ENCODE measurements at regions not wholly inside any gene's neighbourhood (a gene's known extent, or its start where the extent isn't known, plus 50 kb on each side); places are given as distances from the start of the nearest gene placed in this dataset.

GRCh38 chr6:122005661-122006060 lies 393.8 kb upstream of the HSF2 start:
- TF ChIP-seq ATF2 (CRISPR knock-in tag; IDR thresholded peaks at IDR 0.05) = no peak
- no peak for TF ChIP-seq ZNF445 (CRISPR knock-in tag; IDR thresholded peaks at IDR 0.05; ENCODE audit: low read depth)
- TF ChIP-seq SRSF9 (IDR thresholded peaks at IDR 0.05; ENCODE audit: borderline replicate concordance, low read depth, low read length) = no peak

Measured in K562 (cell line).